Natural killer cell treated with Interleukin-12 subunit alpha and Interleukin-12 subunit beta and Interleukin-15 and Interleukin-18, amount 100 ng/mL, for 72 hours (primary cell): ENCODE measurements at regions not wholly inside any gene's neighbourhood (a gene's known extent, or its start where the extent isn't known, plus 50 kb on each side); places are given as distances from the start of the nearest gene placed in this dataset.
"Not testable (repeated sequence)": the region's sequence is repeated elsewhere in the genome, so short reads cannot be mapped to it uniquely, and the experiment has no call there.

Source experiments
- ATAC-seq, 2 donors: fragments of 150-1000 bp; cut with Tn5 transposase in 1 of 2; sonication (Bioruptor Pico), chemical (Tn5 transposase) in 1 of 2; 2 replicates each; pipeline ENCODE4 v1.10.0; 2021
- DNase-seq: peaks from one replicate; pipeline ENCODE4 v3.0.0; 2022; ENCODE audit warnings: low spot score
- H3K27ac Mint-ChIP-seq, 2 donors: 1 replicate in 1 of 2; 2 replicates in 1 of 2; pipeline ENCODE4 v1.8.0; 2022; ENCODE audit warnings: mixed read lengths in 2 of 2, mild to moderate bottlenecking in 1 of 2, moderate library complexity in 1 of 2
- H3K27me3 Mint-ChIP-seq, 2 donors: 1 replicate in 1 of 2; 2 replicates in 1 of 2; pipeline ENCODE4 v1.8.0; 2022; ENCODE audit warnings: mixed read lengths in 2 of 2
- H3K36me3 Mint-ChIP-seq: one replicate; pipeline ENCODE4 v1.8.0; 2022; ENCODE audit warnings: mixed read lengths
- H3K4me1 Mint-ChIP-seq, 2 donors: 1 replicate in 1 of 2; 2 replicates in 1 of 2; pipeline ENCODE4 v1.8.0; 2022; ENCODE audit warnings: low read depth in 2 of 2, mixed read lengths in 2 of 2, mild to moderate bottlenecking in 1 of 2
- H3K4me3 Mint-ChIP-seq: one replicate; pipeline ENCODE4 v1.8.0; 2022; ENCODE audit warnings: mixed read lengths
- H3K9me3 Mint-ChIP-seq: 2 replicates; pipeline ENCODE4 v1.8.0; 2022; ENCODE audit warnings: mixed read lengths

DNA sequence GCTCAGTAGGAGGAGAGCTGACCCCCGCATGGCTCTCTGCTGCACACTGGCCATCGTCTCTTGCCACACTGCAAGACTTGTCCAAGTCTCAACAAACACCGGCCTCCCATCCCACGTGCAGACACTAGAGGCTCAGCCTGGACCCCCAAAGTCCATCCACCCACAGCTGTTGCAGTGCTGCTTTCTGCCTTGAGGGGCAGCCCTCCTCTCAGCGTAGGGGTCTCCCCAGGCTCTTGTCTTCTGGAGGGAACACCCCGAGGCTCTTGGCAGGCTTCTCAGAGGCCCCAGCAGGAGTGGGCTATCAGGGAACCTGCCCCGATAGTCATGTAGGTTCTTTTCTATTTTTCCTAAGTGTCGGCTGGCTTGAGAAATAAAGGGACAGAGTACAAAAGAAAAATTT is 75.5 kb upstream of the MTLN start:
- ATAC-seq, DNase-seq, H3K4me1 Mint-ChIP-seq: not testable (repeated sequence)

DNA sequence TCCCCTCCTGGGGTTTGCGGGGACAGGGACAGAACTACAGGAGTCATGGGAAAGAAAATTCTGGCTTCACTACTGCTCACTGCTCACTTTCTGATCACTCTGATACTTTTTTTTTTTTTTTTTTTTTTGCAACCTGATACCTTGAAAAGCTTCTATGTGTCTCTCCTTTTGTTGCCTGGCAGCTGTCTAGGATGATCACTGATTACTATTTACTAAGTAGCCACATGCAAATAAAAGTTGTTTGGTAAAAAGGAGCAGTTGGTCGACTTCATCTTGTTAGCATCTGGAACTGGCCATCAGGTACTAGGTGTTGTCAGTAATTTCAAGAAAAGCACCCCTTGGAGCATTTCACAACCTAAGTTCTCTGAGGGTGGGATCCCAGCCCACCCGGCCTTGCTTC is 74.9 kb upstream of the MTLN start:
- not testable (repeated sequence) for DNase-seq, H3K27me3 Mint-ChIP-seq, ATAC-seq, H3K27ac Mint-ChIP-seq, H3K9me3 Mint-ChIP-seq, H3K4me3 Mint-ChIP-seq, H3K36me3 Mint-ChIP-seq, H3K4me1 Mint-ChIP-seq

More for the DNA sequence above, 75.5 kb upstream of the MTLN start:
- H3K27me3 Mint-ChIP-seq, H3K27ac Mint-ChIP-seq, H3K4me3 Mint-ChIP-seq, H3K36me3 Mint-ChIP-seq, H3K9me3 Mint-ChIP-seq: not testable (repeated sequence)

DNA sequence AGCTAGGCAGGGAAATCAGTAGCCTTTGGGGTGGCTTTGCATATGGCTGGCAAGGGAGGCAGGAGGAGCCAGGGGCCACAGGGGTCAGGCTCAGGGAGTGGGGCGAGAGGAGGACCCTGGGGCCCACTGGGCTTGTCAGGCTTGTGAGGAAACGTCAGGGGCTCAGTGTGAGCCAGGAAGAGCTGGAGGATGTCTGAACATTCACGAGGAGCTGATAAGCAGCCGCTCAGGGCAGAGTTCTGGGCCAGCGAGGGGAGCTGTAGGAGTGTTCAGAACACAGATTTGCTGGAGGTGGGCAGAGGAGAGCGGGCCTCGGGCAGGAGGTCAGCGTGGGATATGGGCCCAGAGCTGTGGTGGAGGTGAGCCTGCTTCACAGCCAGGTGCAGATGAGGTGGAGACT is 72.7 kb upstream of the MTLN start:
- H3K9me3 Mint-ChIP-seq, H3K27ac Mint-ChIP-seq, DNase-seq, H3K4me1 Mint-ChIP-seq, H3K27me3 Mint-ChIP-seq, H3K36me3 Mint-ChIP-seq, H3K4me3 Mint-ChIP-seq, ATAC-seq: not testable (repeated sequence)

DNA sequence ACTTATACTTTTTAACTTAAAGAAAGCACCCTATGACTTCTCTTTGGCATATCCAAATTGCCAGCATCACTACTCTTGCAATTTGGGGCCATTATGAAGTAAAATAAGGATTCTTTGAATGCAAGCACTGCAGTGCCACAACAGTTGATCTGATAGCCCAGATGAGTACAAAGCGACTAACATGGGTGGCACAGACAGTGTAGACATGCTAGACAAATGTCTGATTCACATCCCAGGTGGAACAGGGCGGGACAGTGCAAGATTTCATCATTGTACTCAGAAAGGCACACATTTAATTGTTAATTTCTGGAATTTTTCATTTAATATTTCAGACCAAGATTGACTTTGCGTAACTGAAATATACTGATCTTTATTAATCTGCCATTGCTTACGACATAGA is 68.5 kb upstream of the MTLN start:
- not testable (repeated sequence) for DNase-seq, H3K36me3 Mint-ChIP-seq, H3K27ac Mint-ChIP-seq

DNA sequence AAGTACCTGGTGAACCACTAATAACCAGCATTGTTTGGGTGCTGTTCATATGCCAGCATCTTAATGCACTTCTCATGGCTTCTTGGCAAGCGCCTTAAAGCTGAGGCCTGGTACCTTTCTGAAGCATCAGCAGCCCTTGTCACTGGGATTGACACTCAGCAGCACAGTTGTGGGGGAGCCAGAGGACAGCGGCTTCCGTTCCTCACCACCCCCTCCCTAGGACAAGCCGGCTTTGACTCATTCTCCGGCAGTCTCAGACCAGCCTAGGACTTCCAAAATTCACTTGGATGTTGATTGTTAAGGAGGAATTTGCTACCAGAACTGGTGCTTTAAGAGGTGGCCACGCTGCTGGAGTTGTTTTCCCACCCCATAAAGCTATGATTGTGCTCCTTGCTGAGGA is 64.7 kb upstream of the MTLN start:
- not testable (repeated sequence) for H3K36me3 Mint-ChIP-seq, H3K9me3 Mint-ChIP-seq, H3K27ac Mint-ChIP-seq, H3K27me3 Mint-ChIP-seq, DNase-seq, H3K4me3 Mint-ChIP-seq, H3K4me1 Mint-ChIP-seq
- ATAC-seq = peak in 1 of 2 donors; percentile 8

More for the DNA sequence above, 68.5 kb upstream of the MTLN start:
- H3K4me1 Mint-ChIP-seq, ATAC-seq, H3K9me3 Mint-ChIP-seq, H3K4me3 Mint-ChIP-seq, H3K27me3 Mint-ChIP-seq: not testable (repeated sequence)

DNA sequence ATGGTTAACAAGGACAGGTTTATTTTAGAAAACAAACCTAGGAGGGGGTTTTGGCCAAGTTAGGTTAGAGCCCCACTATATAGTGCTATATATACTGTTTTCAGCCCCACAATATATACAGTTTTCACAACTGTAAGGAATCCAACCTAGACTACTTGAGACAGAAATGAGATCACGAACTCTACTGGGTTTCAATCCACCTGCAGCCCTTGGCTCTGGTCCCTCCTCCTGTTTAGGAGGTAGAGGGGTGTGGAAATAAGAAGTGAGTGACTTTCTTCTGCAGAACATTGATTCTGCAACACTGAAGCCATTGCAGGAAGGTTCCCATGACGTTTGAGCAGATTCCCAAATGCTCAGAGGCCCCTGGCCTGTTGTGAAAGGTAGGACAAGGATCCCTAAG is 63.7 kb upstream of the MTLN start:
- not testable (repeated sequence) for H3K9me3 Mint-ChIP-seq, H3K4me3 Mint-ChIP-seq, H3K4me1 Mint-ChIP-seq, H3K27ac Mint-ChIP-seq, DNase-seq, H3K36me3 Mint-ChIP-seq, H3K27me3 Mint-ChIP-seq
- ATAC-seq = peak in 1 of 2 donors; percentile 6

DNA sequence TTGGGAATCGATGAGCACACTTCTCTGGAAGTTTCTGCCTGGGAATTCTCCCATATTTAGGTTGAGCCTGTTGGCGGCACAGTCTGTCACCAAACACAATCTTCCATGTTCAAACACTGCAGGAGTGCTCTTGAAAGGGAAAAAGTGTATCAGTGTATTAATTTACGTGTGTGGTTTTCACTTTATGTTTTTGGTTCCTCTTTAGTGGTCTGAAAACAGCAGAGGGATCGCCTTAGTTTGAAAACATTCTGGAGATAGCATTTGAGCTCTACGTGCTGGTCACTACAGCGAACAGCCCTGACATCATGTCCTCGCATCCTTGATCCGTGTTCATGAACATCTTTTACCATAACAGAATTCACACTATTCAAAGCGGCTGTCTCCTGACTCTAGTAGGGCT is 57.3 kb upstream of the MTLN start:
- H3K27me3 Mint-ChIP-seq, H3K4me3 Mint-ChIP-seq, H3K36me3 Mint-ChIP-seq, H3K27ac Mint-ChIP-seq, ATAC-seq, H3K4me1 Mint-ChIP-seq, DNase-seq, H3K9me3 Mint-ChIP-seq: not testable (repeated sequence)

DNA sequence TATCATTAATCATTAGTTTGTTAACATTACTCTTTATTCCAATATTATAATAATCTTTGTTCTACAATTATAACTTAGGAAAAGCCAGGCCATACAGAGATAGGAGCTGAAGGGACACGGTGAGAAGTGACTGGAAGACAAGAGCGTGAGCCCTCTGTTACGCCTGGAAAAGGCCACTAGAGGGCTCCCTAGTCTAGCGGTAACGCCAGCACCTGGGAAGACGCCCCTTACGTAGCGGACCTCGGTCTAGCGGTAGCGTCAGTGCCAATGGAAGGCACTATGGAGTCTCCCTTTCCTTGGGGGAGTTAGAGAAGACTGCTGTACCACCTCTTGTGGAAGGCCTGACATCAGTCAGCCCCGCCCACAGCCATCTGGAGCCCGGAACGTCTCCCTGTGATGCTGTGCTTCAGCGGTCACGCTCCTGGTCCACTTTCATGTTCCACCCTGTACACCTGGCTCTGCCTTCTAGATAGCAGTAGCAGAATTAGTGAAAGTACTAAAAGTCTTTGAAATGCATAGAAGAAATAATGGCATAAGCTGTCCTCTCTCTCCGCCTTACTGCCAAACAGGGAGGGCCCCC is 55.6 kb upstream of the MTLN start:
- ATAC-seq, H3K36me3 Mint-ChIP-seq, H3K4me3 Mint-ChIP-seq: not testable (repeated sequence)

DNA sequence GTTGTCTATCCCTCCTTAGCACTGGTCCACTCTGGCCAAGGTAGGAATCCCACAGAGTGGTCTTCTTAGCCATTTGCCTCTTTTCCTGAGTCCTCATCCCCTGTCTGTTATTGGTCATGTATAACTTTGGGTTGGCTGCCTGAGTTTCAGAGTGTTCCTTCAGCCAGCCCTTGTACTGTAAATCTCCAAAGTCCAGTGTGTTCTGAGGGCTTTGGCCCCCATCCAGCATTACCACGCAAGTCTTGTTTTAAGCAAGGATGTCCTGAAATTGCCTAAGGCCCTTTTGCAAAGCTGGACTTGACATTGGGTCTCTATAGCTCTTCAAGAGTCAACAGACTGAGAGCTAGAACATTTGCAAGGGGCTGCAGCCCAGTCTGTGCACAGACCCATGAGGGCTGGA is 52.5 kb upstream of the MTLN start:
- H3K36me3 Mint-ChIP-seq = not testable (repeated sequence)

More for the DNA sequence above, 55.6 kb upstream of the MTLN start:
- not testable (repeated sequence) for H3K27me3 Mint-ChIP-seq, H3K27ac Mint-ChIP-seq, H3K9me3 Mint-ChIP-seq, DNase-seq, H3K4me1 Mint-ChIP-seq

DNA sequence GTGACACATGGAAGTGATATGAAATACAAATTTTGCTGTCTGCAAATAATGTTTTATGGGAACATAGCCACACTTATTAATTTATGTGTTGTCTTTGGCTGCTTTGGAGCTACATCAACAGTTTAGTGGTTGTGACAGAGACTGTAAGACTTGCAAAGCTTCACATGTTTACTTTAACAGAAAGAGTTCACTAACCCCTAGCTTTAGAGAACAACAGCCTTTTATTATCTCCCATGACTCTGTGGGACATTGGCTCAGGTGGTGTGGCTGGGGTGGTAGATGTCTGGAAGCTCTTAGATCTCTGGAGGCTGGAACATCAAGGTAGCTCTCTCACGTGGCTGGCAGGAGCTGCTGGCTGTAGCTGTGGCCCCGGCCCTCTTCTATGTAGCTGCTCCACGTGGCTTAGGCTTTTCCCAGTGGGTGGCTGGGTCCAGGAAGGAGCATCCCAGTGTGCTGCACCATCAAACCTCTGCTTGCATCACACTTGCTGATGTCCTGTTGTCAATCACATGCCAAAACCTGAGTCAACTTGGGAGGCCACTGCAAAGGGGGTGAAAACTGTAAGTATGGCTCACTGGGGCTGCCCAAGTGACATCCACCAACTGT is 51.8 kb upstream of the MTLN start:
- H3K27ac Mint-ChIP-seq, DNase-seq, H3K9me3 Mint-ChIP-seq, H3K4me1 Mint-ChIP-seq, ATAC-seq, H3K27me3 Mint-ChIP-seq, H3K36me3 Mint-ChIP-seq, H3K4me3 Mint-ChIP-seq: not testable (repeated sequence)

More for the DNA sequence above, 52.5 kb upstream of the MTLN start:
- H3K9me3 Mint-ChIP-seq, H3K27ac Mint-ChIP-seq, ATAC-seq, DNase-seq, H3K27me3 Mint-ChIP-seq, H3K4me1 Mint-ChIP-seq, H3K4me3 Mint-ChIP-seq: not testable (repeated sequence)

DNA sequence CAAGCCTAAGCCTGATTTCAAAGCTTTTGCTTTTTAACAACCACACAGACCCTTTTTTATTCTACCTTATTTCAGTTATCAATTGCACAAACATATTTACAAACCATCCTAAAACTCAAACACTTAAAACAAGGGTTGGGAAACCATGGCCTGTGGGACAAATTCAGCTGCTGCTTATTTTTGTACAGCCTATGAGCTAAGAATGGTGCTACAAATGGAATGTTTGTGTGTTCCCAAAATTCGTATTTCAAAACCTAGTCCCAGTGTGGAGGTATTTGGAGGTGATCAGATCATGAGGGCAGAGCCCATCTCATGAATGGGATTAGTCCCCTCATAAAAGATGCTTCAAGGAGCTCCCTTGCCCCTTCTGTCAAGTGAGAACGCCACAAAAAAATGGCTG is 51.1 kb upstream of the MTLN start:
- not testable (repeated sequence) for H3K9me3 Mint-ChIP-seq, H3K4me3 Mint-ChIP-seq, H3K27ac Mint-ChIP-seq, H3K27me3 Mint-ChIP-seq, DNase-seq, H3K4me1 Mint-ChIP-seq, ATAC-seq, H3K36me3 Mint-ChIP-seq
